H9 (cell line): ENCODE measurements at regions not wholly inside any gene's neighbourhood (a gene's known extent, or its start where the extent isn't known, plus 50 kb on each side); places are given as distances from the start of the nearest gene placed in this dataset.

Source experiments
- DNase-seq: peaks from one replicate; pipeline ENCODE4 v3.0.0-alpha.2; 2017
- H2AFZ ChIP-seq: one replicate; pipeline ENCODE4 v1.6.1; 2013; ENCODE audit warnings: mild to moderate bottlenecking, low read length, control low read depth, moderate library complexity
- H2AK5ac ChIP-seq: 2 replicates; pipeline ENCODE4 v1.6.1; 2013; ENCODE audit warnings: low read length, control low read depth, mixed read lengths; ENCODE audit not compliant: insufficient read length
- H2BK120ac ChIP-seq: one replicate; pipeline ENCODE4 v1.6.1; 2013; ENCODE audit warnings: low read depth, mild to moderate bottlenecking, low read length, control low read depth, inconsistent platforms; ENCODE audit not compliant: poor library complexity, severe bottlenecking
- H2BK12ac ChIP-seq: 2 replicates; pipeline ENCODE4 v1.6.1; 2013; ENCODE audit warnings: low read length, control low read depth, mixed read lengths, low read depth; ENCODE audit not compliant: insufficient read length
- H2BK15ac ChIP-seq: 2 replicates; pipeline ENCODE4 v1.6.1; 2013; ENCODE audit warnings: low read depth, low read length, control low read depth
- H2BK20ac ChIP-seq: one replicate; pipeline ENCODE4 v1.6.1; 2013; ENCODE audit warnings: low read depth, mild to moderate bottlenecking, low read length, control low read depth, inconsistent platforms; ENCODE audit not compliant: poor library complexity, severe bottlenecking
- H2BK5ac ChIP-seq: 2 replicates; pipeline ENCODE4 v1.6.1; 2013; ENCODE audit warnings: low read length, control low read depth, mixed read lengths; ENCODE audit not compliant: insufficient read length
- H3K14ac ChIP-seq: 2 replicates; pipeline ENCODE4 v1.6.1; 2013; ENCODE audit warnings: low read length, control low read depth; ENCODE audit not compliant: insufficient read depth
- H3K18ac ChIP-seq: 2 replicates; pipeline ENCODE4 v1.6.1; 2013; ENCODE audit warnings: low read depth, mild to moderate bottlenecking, mixed read lengths, low read length, control low read depth; ENCODE audit not compliant: insufficient read length
- H3K23ac ChIP-seq: 2 replicates; pipeline ENCODE4 v1.6.1; 2013; ENCODE audit warnings: low read length, control low read depth, mixed read lengths, low read depth; ENCODE audit not compliant: insufficient read length
- H3K23me2 ChIP-seq: 2 replicates; pipeline ENCODE4 v1.6.1; 2013; ENCODE audit warnings: low read depth, mild to moderate bottlenecking, mixed read lengths, low read length, control low read depth; ENCODE audit not compliant: insufficient read length, poor library complexity, severe bottlenecking
- H3K27ac ChIP-seq: 2 replicates; pipeline ENCODE4 v1.5.1; 2013; ENCODE audit warnings: low read length, control low read depth, mixed read lengths, low read depth; ENCODE audit not compliant: insufficient read length
- H3K27me3 ChIP-seq: 2 replicates; pipeline ENCODE4 v1.6.1; 2013; ENCODE audit warnings: low read length, control low read depth, inconsistent platforms; ENCODE audit not compliant: insufficient read depth
- H3K4ac ChIP-seq: 2 replicates; pipeline ENCODE4 v1.6.1; 2013; ENCODE audit warnings: low read depth, mild to moderate bottlenecking, control low read depth, inconsistent platforms, low read length, moderate library complexity
- H3K4me1 ChIP-seq: 2 replicates; pipeline ENCODE4 v1.6.1; 2013; ENCODE audit warnings: low read length, control low read depth, inconsistent platforms; ENCODE audit not compliant: insufficient read depth
- H3K4me2 ChIP-seq: 2 replicates; pipeline ENCODE4 v1.6.1; 2013; ENCODE audit warnings: low read length, control low read depth, mixed read lengths; ENCODE audit not compliant: insufficient read length, insufficient read depth
- H3K56ac ChIP-seq: 2 replicates; pipeline ENCODE4 v1.6.1; 2013; ENCODE audit warnings: low read depth, mild to moderate bottlenecking, mixed read lengths, low read length, control low read depth; ENCODE audit not compliant: insufficient read length
- H3K79me1 ChIP-seq: 2 replicates; pipeline ENCODE4 v1.6.1; 2013; ENCODE audit warnings: low read depth, mild to moderate bottlenecking, moderate library complexity, low read length, control low read depth, inconsistent platforms; ENCODE audit not compliant: insufficient read depth, poor library complexity, severe bottlenecking
- H3K79me2 ChIP-seq: 2 replicates; pipeline ENCODE4 v1.6.1; 2013; ENCODE audit warnings: low read length, control low read depth, inconsistent platforms; ENCODE audit not compliant: insufficient read depth
- H3K9ac ChIP-seq: 2 replicates; pipeline ENCODE4 v1.6.1; 2013; ENCODE audit warnings: low read length, control low read depth, mixed read lengths; ENCODE audit not compliant: insufficient read length; ENCODE audit errors: extremely low read depth
- H3K9me3 ChIP-seq: one replicate; pipeline ENCODE4 v1.6.1; 2013; ENCODE audit warnings: low read depth, low read length, inconsistent platforms; ENCODE audit not compliant: control insufficient read depth
- H3T11ph ChIP-seq: one replicate; pipeline ENCODE4 v1.6.1; 2013; ENCODE audit warnings: mild to moderate bottlenecking, low read length, control low read depth, inconsistent platforms
- H4K20me1 ChIP-seq: one replicate; pipeline ENCODE4 v1.6.1; 2013; ENCODE audit not compliant: control insufficient read depth, insufficient read length, insufficient read depth
- H4K5ac ChIP-seq: 2 replicates; pipeline ENCODE4 v1.6.1; 2013; ENCODE audit warnings: low read depth, mild to moderate bottlenecking, mixed read lengths, low read length, control low read depth; ENCODE audit not compliant: insufficient read length
- H4K8ac ChIP-seq: replicated peaks from 2 replicates; pipeline ENCODE4 v1.6.1; 2013; ENCODE audit warnings: low read length, control low read depth, mixed read lengths, low read depth; ENCODE audit not compliant: insufficient read length
- H4K91ac ChIP-seq: 2 replicates; pipeline ENCODE4 v1.6.1; 2013; ENCODE audit warnings: low read depth, mild to moderate bottlenecking, moderate library complexity, mixed read lengths, low read length, control low read depth; ENCODE audit not compliant: insufficient read length
- H3K27ac Mint-ChIP-seq, 3 experiments: 2 replicates in 2 of 3; 3 replicates in 1 of 3; pipeline ENCODE4 v1.8.0; 2020 to 2021; ENCODE audit warnings: mixed read lengths in 3 of 3, mild to moderate bottlenecking in 1 of 3, moderate library complexity in 1 of 3
- H3K27me3 Mint-ChIP-seq: 2 replicates; pipeline ENCODE4 v1.8.0; 2021; ENCODE audit warnings: low read depth, mild to moderate bottlenecking, moderate library complexity, mixed read lengths
- H3K36me3 Mint-ChIP-seq, 3 experiments: 2 replicates in 2 of 3; 3 replicates in 1 of 3; pipeline ENCODE4 v1.8.0; 2020 to 2021; ENCODE audit warnings: low read depth in 3 of 3, mixed read lengths in 3 of 3; ENCODE audit not compliant: insufficient read depth in 1 of 3
- H3K4me1 Mint-ChIP-seq, 2 experiments: 2 replicates each; pipeline ENCODE4 v1.8.0; 2020; ENCODE audit warnings: mixed read lengths in 2 of 2
- H3K4me3 Mint-ChIP-seq, 2 experiments: 2 replicates in 1 of 2; 3 replicates in 1 of 2; pipeline ENCODE4 v1.8.0; 2020 to 2021; ENCODE audit warnings: mild to moderate bottlenecking in 2 of 2, mixed read lengths in 2 of 2, moderate library complexity in 1 of 2
- H3K9me3 Mint-ChIP-seq, 2 experiments: 2 replicates in 1 of 2; 3 replicates in 1 of 2; pipeline ENCODE4 v1.8.0; 2020; ENCODE audit warnings: mild to moderate bottlenecking in 2 of 2, mixed read lengths in 2 of 2, moderate library complexity in 1 of 2
- WGBS: extraction: QIAGEN DNeasy Blood & Tissue Kit; methylation state at CpG from one replicate; pipeline ENCODE4 v1.1.7; 2013; ENCODE audit warnings: missing lambda C conversion rate, low lambda C conversion rate, mixed read lengths; ENCODE audit not compliant: insufficient read length; ENCODE audit errors: extremely low coverage; 5-methylcytosine and 5-hydroxymethylcytosine counted together
- TF ChIP-seq, protein P1 (sequence below): fragments of 200-600 bp; sonication (generic); conservative IDR thresholded peaks from 3 replicates; pipeline ENCODE4 v1.8.0; 2021; ENCODE audit warnings: antibody characterized with exemption, mild to moderate bottlenecking

DNA sequence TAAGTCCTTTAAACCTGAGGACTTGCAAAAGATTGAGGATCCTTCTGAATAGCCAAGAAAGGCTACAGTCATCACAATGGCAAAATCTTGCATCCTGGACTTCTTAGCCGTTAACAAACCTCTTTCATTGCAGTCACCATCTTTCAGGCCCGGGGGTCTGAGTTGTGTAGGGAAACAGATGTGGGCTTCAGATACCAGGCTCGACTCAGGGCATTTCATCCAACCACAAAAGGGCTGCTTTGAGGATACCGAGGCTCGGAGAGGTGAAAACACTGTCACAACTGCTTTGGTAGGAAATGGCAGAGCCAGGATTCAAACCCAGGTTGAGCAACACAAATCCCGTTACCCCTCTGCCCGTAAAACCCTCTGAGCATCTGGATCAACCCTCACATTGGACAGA is 147.4 kb downstream of the TFCP2L1 start:
- Histone ChIP-seq H3K9me3 (no peaks in the 10 kb centered on the region), H3K23me2 (no peaks in the 10 kb centered on the region), H3K14ac (no peak overlapping the region), H2BK120ac (no peak overlapping the region), H3T11ph (no peak overlapping the region), H3K4me1 (peaks cover 6% of the 10 kb centered on the region; the same call in 1 of the 2 replicates), H4K5ac (no peak overlapping the region), H2BK15ac (no peak overlapping the region), H2AFZ (no peak overlapping the region), H3K9ac (no peak overlapping the region), H3K23ac (no peak overlapping the region), H3K79me1 (no peaks in the 10 kb centered on the region), H3K56ac (no peak overlapping the region), H3K27ac (no peak overlapping the region), H3K18ac (no peak overlapping the region), H3K79me2 (no peaks in the 10 kb centered on the region), H3K27me3 (no peaks in the 10 kb centered on the region; the same call in 1 of the 2 replicates), H3K4ac (no peak overlapping the region), H4K8ac (no peak overlapping the region), H2BK5ac (no peak overlapping the region), H4K91ac (no peak overlapping the region), H4K20me1 (no peaks in the 10 kb centered on the region), H2BK20ac (no peak overlapping the region), H2AK5ac (no peak overlapping the region), H3K4me2 (no peak overlapping the region), H2BK12ac (no peak overlapping the region)
- H3K27ac Mint-ChIP-seq = no peak overlapping the region
- no peak overlapping the region for H3K4me3 Mint-ChIP-seq
- H3K36me3 Mint-ChIP-seq = no peaks in the 10 kb centered on the region; a peak in 2 of 7 replicates
- H3K27me3 Mint-ChIP-seq = peaks cover 6% of the 10 kb centered on the region; the same call in 1 of the 2 replicates
- WGBS = no CpG with 5 or more reads among the region's 7 CpGs
- TF ChIP-seq, protein P1, sequence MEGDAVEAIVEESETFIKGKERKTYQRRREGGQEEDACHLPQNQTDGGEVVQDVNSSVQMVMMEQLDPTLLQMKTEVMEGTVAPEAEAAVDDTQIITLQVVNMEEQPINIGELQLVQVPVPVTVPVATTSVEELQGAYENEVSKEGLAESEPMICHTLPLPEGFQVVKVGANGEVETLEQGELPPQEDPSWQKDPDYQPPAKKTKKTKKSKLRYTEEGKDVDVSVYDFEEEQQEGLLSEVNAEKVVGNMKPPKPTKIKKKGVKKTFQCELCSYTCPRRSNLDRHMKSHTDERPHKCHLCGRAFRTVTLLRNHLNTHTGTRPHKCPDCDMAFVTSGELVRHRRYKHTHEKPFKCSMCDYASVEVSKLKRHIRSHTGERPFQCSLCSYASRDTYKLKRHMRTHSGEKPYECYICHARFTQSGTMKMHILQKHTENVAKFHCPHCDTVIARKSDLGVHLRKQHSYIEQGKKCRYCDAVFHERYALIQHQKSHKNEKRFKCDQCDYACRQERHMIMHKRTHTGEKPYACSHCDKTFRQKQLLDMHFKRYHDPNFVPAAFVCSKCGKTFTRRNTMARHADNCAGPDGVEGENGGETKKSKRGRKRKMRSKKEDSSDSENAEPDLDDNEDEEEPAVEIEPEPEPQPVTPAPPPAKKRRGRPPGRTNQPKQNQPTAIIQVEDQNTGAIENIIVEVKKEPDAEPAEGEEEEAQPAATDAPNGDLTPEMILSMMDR = no peak
- H3K4me1 Mint-ChIP-seq = peaks cover 8 to 9% of the 10 kb centered on the region in 2 experiments
- peaks cover 4 to 8% of the 10 kb centered on the region in 2 experiments; a peak in 4 of 5 replicates for H3K9me3 Mint-ChIP-seq
- DNase-seq = no peak
